ENCODE measurements at regions not wholly inside any gene's neighbourhood (a gene's known extent, or its start where the extent isn't known, plus 50 kb on each side); places are given as distances from the start of the nearest gene placed in this dataset.

DNA sequence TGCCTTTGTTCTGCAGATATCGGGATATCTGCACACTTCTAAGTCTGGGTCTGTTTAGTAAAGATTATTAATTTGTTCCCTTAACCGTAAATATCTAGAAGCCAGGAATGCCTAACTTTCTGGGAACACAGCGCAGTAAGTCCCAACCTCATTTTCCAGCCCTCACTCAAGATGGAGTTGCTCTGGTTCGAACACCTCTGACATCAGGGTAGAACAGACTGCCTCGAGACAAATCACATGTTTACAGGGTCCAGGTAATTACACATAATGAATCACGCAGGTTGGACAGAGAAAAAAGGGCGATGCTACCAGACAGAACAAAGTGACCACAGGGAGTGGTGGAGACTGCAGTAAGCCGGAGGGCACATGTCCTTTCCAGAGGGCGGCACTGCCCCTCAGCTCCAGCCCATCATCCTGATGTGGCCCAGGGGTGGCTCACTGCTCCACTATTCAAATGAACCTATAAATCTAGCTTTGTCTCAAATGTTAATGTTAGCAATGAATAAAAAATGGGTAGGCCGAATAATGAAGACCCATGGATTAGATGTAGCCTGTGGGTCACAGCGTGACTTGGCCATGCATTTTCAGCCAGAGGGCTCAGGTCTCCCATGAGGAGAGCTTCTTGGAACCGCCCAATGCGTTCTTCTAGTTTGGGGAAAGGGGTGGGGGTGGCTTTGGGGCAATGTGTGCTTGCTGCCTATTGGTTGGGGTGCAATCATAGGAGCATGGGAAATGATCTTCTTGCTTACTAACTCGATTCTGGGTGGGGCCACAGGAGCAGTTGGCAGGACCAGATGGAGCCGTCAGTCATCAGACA is 159.0 kb upstream of the SFSWAP start:
- TF ChIP-seq, protein P1, sequence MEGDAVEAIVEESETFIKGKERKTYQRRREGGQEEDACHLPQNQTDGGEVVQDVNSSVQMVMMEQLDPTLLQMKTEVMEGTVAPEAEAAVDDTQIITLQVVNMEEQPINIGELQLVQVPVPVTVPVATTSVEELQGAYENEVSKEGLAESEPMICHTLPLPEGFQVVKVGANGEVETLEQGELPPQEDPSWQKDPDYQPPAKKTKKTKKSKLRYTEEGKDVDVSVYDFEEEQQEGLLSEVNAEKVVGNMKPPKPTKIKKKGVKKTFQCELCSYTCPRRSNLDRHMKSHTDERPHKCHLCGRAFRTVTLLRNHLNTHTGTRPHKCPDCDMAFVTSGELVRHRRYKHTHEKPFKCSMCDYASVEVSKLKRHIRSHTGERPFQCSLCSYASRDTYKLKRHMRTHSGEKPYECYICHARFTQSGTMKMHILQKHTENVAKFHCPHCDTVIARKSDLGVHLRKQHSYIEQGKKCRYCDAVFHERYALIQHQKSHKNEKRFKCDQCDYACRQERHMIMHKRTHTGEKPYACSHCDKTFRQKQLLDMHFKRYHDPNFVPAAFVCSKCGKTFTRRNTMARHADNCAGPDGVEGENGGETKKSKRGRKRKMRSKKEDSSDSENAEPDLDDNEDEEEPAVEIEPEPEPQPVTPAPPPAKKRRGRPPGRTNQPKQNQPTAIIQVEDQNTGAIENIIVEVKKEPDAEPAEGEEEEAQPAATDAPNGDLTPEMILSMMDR (IDR thresholded peaks at IDR 0.05; ENCODE audit: low read depth, low read length, missing control alignments): no peak
- H3K4me3 ChIP-seq (replicated peaks; ENCODE audit: low read depth, low read length): no peak overlapping the region
- no peak for DNase-seq (ENCODE audit: extremely low read depth, low read depth)

DNA sequence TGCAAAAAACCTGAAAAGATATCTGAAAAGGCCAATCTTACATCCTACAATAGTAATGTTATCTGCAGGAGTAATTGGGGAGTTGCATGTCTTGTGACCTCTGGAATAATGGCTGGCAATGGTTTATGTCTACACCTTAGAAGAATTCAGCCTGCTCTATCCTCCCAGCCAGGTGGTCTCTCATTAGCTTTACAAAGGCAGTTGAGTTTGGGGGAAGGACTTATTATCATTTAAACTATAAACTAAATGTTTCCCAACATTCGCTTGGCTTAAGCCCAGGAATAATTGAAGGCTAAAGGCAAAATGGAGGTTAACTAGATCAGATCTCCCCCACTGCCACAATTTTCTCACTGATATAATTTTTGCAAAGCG is 158.4 kb upstream of the SFSWAP start:
- DNase-seq (ENCODE audit: extremely low read depth, low read depth): no peak
- H3K4me3 ChIP-seq (replicated peaks; ENCODE audit: low read depth, low read length): no peak overlapping the region
- TF ChIP-seq, protein P1 (IDR thresholded peaks at IDR 0.05; ENCODE audit: low read depth, low read length, missing control alignments): no peak

GRCh38 chr12:131553096-131553777 is 157.7 kb upstream of the SFSWAP start:
- TF ChIP-seq, protein P1 (IDR thresholded peaks at IDR 0.05; ENCODE audit: low read depth, low read length, missing control alignments): no peak
- DNase-seq (ENCODE audit: extremely low read depth, low read depth): no peak
- H3K4me3 ChIP-seq (replicated peaks; ENCODE audit: low read depth, low read length): no peak overlapping the region

GRCh38 chr12:131555197-131555846 is 155.6 kb upstream of the SFSWAP start:
- TF ChIP-seq, protein P1 (IDR thresholded peaks at IDR 0.05; ENCODE audit: low read depth, low read length, missing control alignments): no peak
- H3K4me3 ChIP-seq (replicated peaks; ENCODE audit: low read depth, low read length): no peak overlapping the region
- no peak for DNase-seq (ENCODE audit: extremely low read depth, low read depth)

DNA sequence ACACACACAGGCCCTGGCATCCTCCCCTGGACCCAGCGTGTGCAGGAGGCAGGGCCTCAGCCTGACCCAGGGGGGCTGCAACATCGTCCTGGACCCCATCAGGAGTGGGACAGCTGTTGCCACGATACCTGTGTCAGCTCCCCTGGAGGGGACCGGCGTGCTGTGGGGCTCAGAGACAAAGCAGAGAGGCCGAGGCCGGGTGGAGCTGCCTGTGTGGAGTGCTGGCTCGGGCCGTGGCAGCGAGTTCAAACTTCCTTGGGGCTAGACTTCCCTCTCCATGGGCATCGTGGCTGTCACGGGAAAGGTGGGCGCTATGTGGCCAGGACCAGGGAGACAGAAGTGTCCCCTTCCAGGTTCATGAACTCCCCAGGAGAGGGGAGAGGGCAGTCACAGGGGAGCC is 155.0 kb upstream of the SFSWAP start:
- TF ChIP-seq, protein P1 (IDR thresholded peaks at IDR 0.05; ENCODE audit: low read depth, low read length, missing control alignments): no peak
- no peak overlapping the region for H3K4me3 ChIP-seq (replicated peaks; ENCODE audit: low read depth, low read length)
- no peak for DNase-seq (ENCODE audit: extremely low read depth, low read depth)

DNA sequence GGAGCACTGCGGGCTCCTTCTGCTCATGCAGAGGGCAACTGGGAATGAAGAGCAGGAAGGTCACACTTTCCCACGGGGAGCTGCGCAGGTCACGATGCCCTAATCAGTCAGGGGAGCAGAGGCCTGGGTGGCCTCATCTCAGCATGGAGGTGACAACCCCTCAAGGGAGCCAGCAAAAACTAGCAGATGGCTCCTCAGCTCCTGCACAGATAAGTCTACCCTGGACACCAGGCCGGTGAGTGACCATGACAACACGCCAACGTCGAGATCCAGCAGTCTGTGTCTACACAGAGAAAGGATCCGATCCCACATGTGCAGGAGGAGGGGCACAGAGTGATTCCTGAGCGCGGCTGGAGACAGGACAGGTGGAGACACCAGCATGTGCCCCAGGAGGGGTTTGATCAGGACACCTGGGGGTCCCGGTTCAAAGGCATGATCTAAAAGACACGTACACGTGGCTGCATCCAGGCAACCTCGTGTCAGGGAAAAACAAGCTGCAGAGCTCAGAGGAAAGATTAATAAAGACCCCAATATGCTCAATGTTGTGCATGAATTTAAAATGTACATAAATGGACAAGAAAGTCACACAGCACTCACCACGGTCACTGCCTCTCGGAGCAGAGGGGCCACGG is 153.7 kb upstream of the SFSWAP start:
- H3K4me3 ChIP-seq (replicated peaks; ENCODE audit: low read depth, low read length): no peak overlapping the region
- DNase-seq (ENCODE audit: extremely low read depth, low read depth): no peak
- TF ChIP-seq, protein P1 (IDR thresholded peaks at IDR 0.05; ENCODE audit: low read depth, low read length, missing control alignments): no peak

All from HFF-Myc (cell line).